Loucy (cell line): ENCODE measurements at regions not wholly inside any gene's neighbourhood (a gene's known extent, or its start where the extent isn't known, plus 50 kb on each side); places are given as distances from the start of the nearest gene placed in this dataset.

Experiments
- H2AFZ ChIP-seq: fragments of 200-600 bp; sonication (generic); 2 replicates; pipeline ENCODE4 v1.6.0; 2016; ENCODE audit warnings: antibody characterized with exemption, mild to moderate bottlenecking, low read length, moderate library complexity
- H3F3A ChIP-seq: fragments of 200-600 bp; 2 replicates; pipeline ENCODE4 v1.6.0; 2016; ENCODE audit warnings: antibody characterized with exemption, low read depth, mild to moderate bottlenecking
- H3K27me3 ChIP-seq: fragments of 200-600 bp; sonication (generic); 2 replicates; pipeline ENCODE4 v1.6.1; 2014; ENCODE audit warnings: low read length, mild to moderate bottlenecking; ENCODE audit not compliant: insufficient read depth, poor library complexity, severe bottlenecking
- H3K36me3 ChIP-seq: fragments of 200-600 bp; sonication (generic); 2 replicates; pipeline ENCODE4 v1.6.1; 2016; ENCODE audit warnings: low read length; ENCODE audit not compliant: insufficient read depth
- H3K4me1 ChIP-seq: fragments of 200-600 bp; sonication (generic); 2 replicates; pipeline ENCODE4 v1.5.1; 2014; ENCODE audit warnings: low read length, mild to moderate bottlenecking; ENCODE audit not compliant: insufficient read depth, poor library complexity, severe bottlenecking
- H3K4me2 ChIP-seq: fragments of 200-600 bp; sonication (generic); 2 replicates; pipeline ENCODE4 v1.6.0; 2014; ENCODE audit warnings: antibody characterized with exemption, low read length, low read depth, mild to moderate bottlenecking; ENCODE audit not compliant: poor library complexity, severe bottlenecking
- H3K4me3 ChIP-seq: fragments of 200-600 bp; sonication (generic); 2 replicates; pipeline ENCODE4 v1.5.1; 2014; ENCODE audit warnings: low read length, mild to moderate bottlenecking, mixed read lengths; ENCODE audit not compliant: poor library complexity, severe bottlenecking
- H3K79me2 ChIP-seq: fragments of 200-600 bp; sonication (generic); 2 replicates; pipeline ENCODE4 v1.6.1; 2014; ENCODE audit warnings: low read length; ENCODE audit not compliant: insufficient read depth
- H3K9ac ChIP-seq: fragments of 200-600 bp; sonication (generic); 2 replicates; pipeline ENCODE4 v1.6.0; 2014; ENCODE audit warnings: mild to moderate bottlenecking, low read depth, low read length, moderate library complexity; ENCODE audit not compliant: poor library complexity, severe bottlenecking
- H3K9me2 ChIP-seq: fragments of 200-600 bp; sonication (generic); replicated peaks from 2 replicates; pipeline ENCODE4 v1.6.1; 2016; ENCODE audit warnings: low read depth, low read length, mixed read lengths
- H3K9me3 ChIP-seq: fragments of 200-600 bp; sonication (generic); 2 replicates; pipeline ENCODE4 v1.6.1; 2014; ENCODE audit warnings: mild to moderate bottlenecking, antibody characterized with exemption, low read length, low read depth; ENCODE audit not compliant: insufficient read depth
- H4K20me1 ChIP-seq: fragments of 200-600 bp; sonication (generic); 2 replicates; pipeline ENCODE4 v1.6.0; 2014; ENCODE audit warnings: antibody characterized with exemption, low read length, mild to moderate bottlenecking; ENCODE audit not compliant: insufficient read depth, poor library complexity, severe bottlenecking
- EZH2phosphoT487 ChIP-seq: fragments of 200-600 bp; IDR thresholded peaks from 2 replicates; pipeline ENCODE4 v1.6.1; 2018; ENCODE audit warnings: antibody characterized with exemption, mild to moderate bottlenecking, moderate library complexity, borderline replicate concordance
- TF ChIP-seq, protein P1 (sequence below): fragments of 200-600 bp; sonication (generic); conservative IDR thresholded peaks from 2 replicates; pipeline ENCODE4 v1.5.1; 2014; ENCODE audit warnings: mild to moderate bottlenecking, antibody characterized with exemption, low read length

DNA sequence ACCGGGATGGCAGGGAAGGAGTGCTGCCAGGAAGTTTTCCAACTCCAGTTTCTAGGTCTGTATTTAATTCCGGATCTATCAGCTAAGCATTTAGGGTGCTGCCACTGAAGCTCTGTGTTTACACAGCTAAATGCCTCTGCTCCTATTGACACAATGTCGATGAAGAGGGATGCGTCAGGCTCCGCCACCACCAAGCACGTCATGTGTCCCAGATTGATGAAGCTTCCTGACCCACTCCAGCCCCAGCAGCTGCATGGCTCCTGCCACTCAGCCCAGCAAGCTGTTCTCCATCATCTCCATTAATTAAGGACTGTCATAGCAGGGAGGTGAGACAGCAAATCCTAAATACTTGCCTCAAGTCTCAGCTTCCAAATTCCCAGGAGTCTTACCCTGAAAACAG, 435.2 kb upstream of the ZNF507 start:
- no peaks in the 10 kb centered on the region for H3K27me3 ChIP-seq

DNA sequence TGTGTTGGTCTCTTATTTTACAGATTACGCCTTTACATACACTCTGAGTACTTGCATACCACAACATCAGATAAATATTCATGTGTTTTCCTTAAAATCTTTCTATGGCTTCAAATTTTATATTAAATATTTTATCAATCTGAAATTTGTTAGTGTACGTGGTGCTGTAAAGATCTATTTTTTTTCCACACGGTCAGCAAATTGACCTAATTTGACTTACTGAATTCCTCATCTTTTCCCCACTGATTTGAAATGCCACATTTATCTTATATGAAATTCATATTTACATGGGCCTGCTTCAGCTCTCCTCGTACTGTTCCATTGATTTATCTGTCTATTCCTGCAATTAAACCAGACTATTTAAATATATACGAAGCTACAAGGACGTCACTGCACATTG, 433.8 kb upstream of the ZNF507 start:
- H3K4me1 ChIP-seq: no peaks in the 10 kb centered on the region
- no peak overlapping the region for H3K9ac ChIP-seq
- no peaks in the 10 kb centered on the region for H3K27me3 ChIP-seq
- no peaks in the 10 kb centered on the region for H3K9me2 ChIP-seq
- no peaks in the 10 kb centered on the region for H3F3A ChIP-seq
- H4K20me1 ChIP-seq: no peaks in the 10 kb centered on the region
- H3K4me2 ChIP-seq: no peak overlapping the region
- no peaks in the 10 kb centered on the region for H3K79me2 ChIP-seq
- TF ChIP-seq EZH2phosphoT487: no peak
- TF ChIP-seq, protein P1, sequence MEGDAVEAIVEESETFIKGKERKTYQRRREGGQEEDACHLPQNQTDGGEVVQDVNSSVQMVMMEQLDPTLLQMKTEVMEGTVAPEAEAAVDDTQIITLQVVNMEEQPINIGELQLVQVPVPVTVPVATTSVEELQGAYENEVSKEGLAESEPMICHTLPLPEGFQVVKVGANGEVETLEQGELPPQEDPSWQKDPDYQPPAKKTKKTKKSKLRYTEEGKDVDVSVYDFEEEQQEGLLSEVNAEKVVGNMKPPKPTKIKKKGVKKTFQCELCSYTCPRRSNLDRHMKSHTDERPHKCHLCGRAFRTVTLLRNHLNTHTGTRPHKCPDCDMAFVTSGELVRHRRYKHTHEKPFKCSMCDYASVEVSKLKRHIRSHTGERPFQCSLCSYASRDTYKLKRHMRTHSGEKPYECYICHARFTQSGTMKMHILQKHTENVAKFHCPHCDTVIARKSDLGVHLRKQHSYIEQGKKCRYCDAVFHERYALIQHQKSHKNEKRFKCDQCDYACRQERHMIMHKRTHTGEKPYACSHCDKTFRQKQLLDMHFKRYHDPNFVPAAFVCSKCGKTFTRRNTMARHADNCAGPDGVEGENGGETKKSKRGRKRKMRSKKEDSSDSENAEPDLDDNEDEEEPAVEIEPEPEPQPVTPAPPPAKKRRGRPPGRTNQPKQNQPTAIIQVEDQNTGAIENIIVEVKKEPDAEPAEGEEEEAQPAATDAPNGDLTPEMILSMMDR: no peak
- no peaks in the 10 kb centered on the region for H3K9me3 ChIP-seq
- no peak overlapping the region for H2AFZ ChIP-seq
- no peak overlapping the region for H3K4me3 ChIP-seq
- H3K36me3 ChIP-seq: no peaks in the 10 kb centered on the region

More for the DNA sequence above, 435.2 kb upstream of the ZNF507 start:
- H3K4me3 ChIP-seq: no peak overlapping the region
- TF ChIP-seq, protein P1: no peak
- no peak for TF ChIP-seq EZH2phosphoT487
- no peaks in the 10 kb centered on the region for H3F3A ChIP-seq
- H3K4me2 ChIP-seq: no peak overlapping the region
- no peak overlapping the region for H2AFZ ChIP-seq
- no peaks in the 10 kb centered on the region for H3K9me2 ChIP-seq
- H3K36me3 ChIP-seq: no peaks in the 10 kb centered on the region
- H3K79me2 ChIP-seq: no peaks in the 10 kb centered on the region
- H4K20me1 ChIP-seq: no peaks in the 10 kb centered on the region
- H3K9me3 ChIP-seq: no peaks in the 10 kb centered on the region
- no peak overlapping the region for H3K9ac ChIP-seq
- H3K4me1 ChIP-seq: no peaks in the 10 kb centered on the region

DNA sequence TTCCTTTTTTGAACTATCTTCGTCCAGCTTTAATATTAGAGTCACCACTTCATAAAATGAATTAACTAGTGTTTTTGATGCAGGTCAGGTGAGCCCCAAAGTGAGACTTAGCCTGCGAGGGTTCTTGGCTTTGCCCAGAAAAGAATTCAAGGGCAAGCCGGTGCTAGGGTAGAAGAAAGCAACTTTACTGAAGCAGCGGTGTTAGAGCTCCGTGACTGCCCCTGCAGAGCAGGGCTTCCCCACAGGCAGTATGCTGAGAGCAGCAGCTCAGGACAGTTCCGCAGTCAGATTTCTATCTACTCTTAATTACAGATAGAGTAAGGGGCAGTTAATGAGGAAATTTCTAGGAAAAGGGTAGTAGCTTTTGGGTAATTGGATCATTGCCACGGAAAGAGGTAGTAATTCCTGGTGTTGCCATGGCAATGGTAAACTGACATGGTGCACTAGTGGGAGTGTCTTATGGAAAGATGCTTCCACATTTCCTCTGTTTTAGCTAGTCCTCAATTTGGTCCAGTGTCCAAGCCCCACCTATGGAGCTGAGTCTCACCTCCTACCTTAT, 432.2 kb upstream of the ZNF507 start:
- H3K79me2 ChIP-seq: no peaks in the 10 kb centered on the region
- no peaks in the 10 kb centered on the region for H3F3A ChIP-seq
- H3K4me1 ChIP-seq: no peaks in the 10 kb centered on the region
- no peaks in the 10 kb centered on the region for H3K36me3 ChIP-seq
- H3K9ac ChIP-seq: no peak overlapping the region
- no peaks in the 10 kb centered on the region for H3K9me3 ChIP-seq
- no peaks in the 10 kb centered on the region for H3K27me3 ChIP-seq
- H2AFZ ChIP-seq: no peak overlapping the region
- TF ChIP-seq, protein P1: no peak
- no peak for TF ChIP-seq EZH2phosphoT487
- H4K20me1 ChIP-seq: no peaks in the 10 kb centered on the region
- H3K4me2 ChIP-seq: no peak overlapping the region
- no peaks in the 10 kb centered on the region for H3K9me2 ChIP-seq
- no peak overlapping the region for H3K4me3 ChIP-seq
